ENCODE measurements at regions not wholly inside any gene's neighbourhood (a gene's known extent, or its start where the extent isn't known, plus 50 kb on each side); places are given as distances from the start of the nearest gene placed in this dataset.
A peak's percentile ranks its signal among the peaks of the same experiment; 100 is the strongest.

- Histone ChIP-seq H3K4me3 (no peak overlapping the region), H3K27ac (no peak overlapping the region), H3K4me2 (no peak overlapping the region), H3K9me3 (no peaks in the 10 kb centered on the region), H3K4me1 (no peaks in the 10 kb centered on the region)
- DNase-seq (ENCODE audit: low read depth in 1 of 2, low spot score in 1 of 2) (no peak), ATAC-seq (no peak), FAIRE-seq (no peak)
- CTCF ChIA-PET: interaction anchor here (1.5 to 2.7 kb wide), 4 partner anchors 9 to 165 kb away, joined by 4 to 22 read pairs (median 5); no protein-coding TSS in a partner anchor
- no peak for TF ChIP-seq POLR2A (IDR thresholded peaks at IDR 0.05; ENCODE audit: low read length)
- TF ChIP-seq RNF2 (IDR thresholded peaks at IDR 0.05; ENCODE audit: borderline replicate concordance, low read depth): no peak
- TF ChIP-seq CBX2 (IDR thresholded peaks at IDR 0.05; ENCODE audit: borderline replicate concordance, low read depth): no peak
- no peak for TF ChIP-seq CHD4 (IDR thresholded peaks at IDR 0.05; ENCODE audit: borderline replicate concordance)
- no peak for TF ChIP-seq TP53 (CRISPR knock-in tag; IDR thresholded peaks at IDR 0.05)
- POLR2A ChIA-PET: no interaction called here
- WGBS (ENCODE audit: missing lambda C conversion rate): 1% methylated on average over 3 of the region's 3 CpGs
These were observed 131.8 kb upstream of the RAG2 start for GRCh38 chr11:36729825-36730224.

- ATAC-seq (no peak), FAIRE-seq (no peak), DNase-seq (ENCODE audit: low read depth in 1 of 2, low spot score in 1 of 2) (no peak)
- WGBS (ENCODE audit: missing lambda C conversion rate): 0% methylated on average over 2 of the region's 2 CpGs
- no peak for TF ChIP-seq CBX2 (IDR thresholded peaks at IDR 0.05; ENCODE audit: borderline replicate concordance, low read depth)
- TF ChIP-seq ZC3H11A (IDR thresholded peaks at IDR 0.05): 0 out of 2 replicates have a peak, but pooled peaks have one; percentile 8
- CTCF ChIA-PET: no interaction called here
- H3K4me3 ChIP-seq: no peak overlapping the region
- no peaks in the 10 kb centered on the region for H3K9me3 ChIP-seq
- no peaks in the 10 kb centered on the region for H3K4me1 ChIP-seq
- H3K27ac ChIP-seq: no peak overlapping the region
- POLR2A ChIA-PET: no interaction called here
- no peak overlapping the region for H3K4me2 ChIP-seq
These were observed 128.4 kb upstream of the RAG2 start for GRCh38 chr11:36726420-36726819.

GRCh38 chr11:36724742-36725385 is 126.8 kb upstream of the RAG2 start:
- H3K4me3 ChIP-seq: no peak overlapping the region
- under 1% methylated on average over 5 of the region's 5 CpGs for WGBS (ENCODE audit: missing lambda C conversion rate)
- POLR2A ChIA-PET: no interaction called here
- no peaks in the 10 kb centered on the region for H3K4me1 ChIP-seq
- TF ChIP-seq CBX2 (IDR thresholded peaks at IDR 0.05; ENCODE audit: borderline replicate concordance, low read depth): no peak
- TF ChIP-seq NR3C1 (IDR thresholded peaks at IDR 0.05): no peak
- TF ChIP-seq FOSL2 (IDR thresholded peaks at IDR 0.05): no peak
- no peak for TF ChIP-seq FOSL2 (CRISPR knock-in tag; IDR thresholded peaks at IDR 0.05)
- TF ChIP-seq SREBF2 (IDR thresholded peaks at IDR 0.05): no peak
- no peak for TF ChIP-seq HEYL (CRISPR knock-in tag; IDR thresholded peaks at IDR 0.05)
- no peak for TF ChIP-seq NPAS2 (CRISPR knock-in tag; IDR thresholded peaks at IDR 0.05; ENCODE audit: borderline replicate concordance)
- TF ChIP-seq HDAC2 (IDR thresholded peaks at IDR 0.05): no peak
- no peak for TF ChIP-seq CHD4 (IDR thresholded peaks at IDR 0.05; ENCODE audit: borderline replicate concordance)
- H3K4me2 ChIP-seq: no peak overlapping the region
- no peak overlapping the region for H3K27ac ChIP-seq
- no peaks in the 10 kb centered on the region for H3K9me3 ChIP-seq
- CTCF ChIA-PET: interaction anchor here (2.1 kb wide), 1 partner anchor 22 kb away, joined by 6 read pairs; no protein-coding TSS in a partner anchor
- FAIRE-seq: no peak
- no peak for ATAC-seq
- DNase-seq (ENCODE audit: low read depth in 1 of 2, low spot score in 1 of 2): no peak

GRCh38 chr11:36722421-36722820 is 124.4 kb upstream of the RAG2 start:
- ChIA-PET POLR2A (no interaction called here), CTCF (interaction anchor here (1.1 to 2.1 kb wide), 2 partner anchors 25 to 27 kb away, joined by 3 to 6 read pairs; no protein-coding TSS in a partner anchor)
- Histone ChIP-seq H3K9me3 (no peaks in the 10 kb centered on the region), H3K4me1 (no peaks in the 10 kb centered on the region), H3K4me3 (no peak overlapping the region), H3K27ac (no peak overlapping the region), H3K4me2 (no peak overlapping the region)
- ATAC-seq (no peak), FAIRE-seq (no peak), DNase-seq (ENCODE audit: low read depth in 1 of 2, low spot score in 1 of 2) (no peak)
- WGBS (ENCODE audit: missing lambda C conversion rate): 80% methylated on average over 2 of the region's 2 CpGs
- TF ChIP-seq NFE2L2 (conservative IDR thresholded peaks at IDR 0.05; ENCODE audit: low read length): no peak
- TF ChIP-seq RARB (CRISPR knock-in tag; IDR thresholded peaks at IDR 0.05): no peak
- no peak for TF ChIP-seq KDM5A (IDR thresholded peaks at IDR 0.05)
- no peak for TF ChIP-seq FOXS1 (CRISPR knock-in tag; IDR thresholded peaks at IDR 0.05)
- TF ChIP-seq HOXB13 (CRISPR knock-in tag; IDR thresholded peaks at IDR 0.05; ENCODE audit: low read depth): no peak
- TF ChIP-seq POLR2A (IDR thresholded peaks at IDR 0.05; ENCODE audit: low read length): no peak
- no peak for TF ChIP-seq PHF8 (IDR thresholded peaks at IDR 0.05; ENCODE audit: borderline replicate concordance, low read depth)
- TF ChIP-seq KDM1A (IDR thresholded peaks at IDR 0.05; ENCODE audit: low read depth): no peak
